Activated CD4-positive, alpha-beta T cell treated with anti-CD3 and anti-CD28 coated beads for 36 hours (primary cell): ENCODE measurements at regions not wholly inside any gene's neighbourhood (a gene's known extent, or its start where the extent isn't known, plus 50 kb on each side); places are given as distances from the start of the nearest gene placed in this dataset.

ENCODE experiments used
- ATAC-seq: fragments of 200-7000 bp; cut with Tn5 transposase; one replicate; pipeline ENCODE4 v1.10.0; 2021; ENCODE audit warnings: mild to moderate bottlenecking, moderate library complexity
- CTCF ChIA-PET: fragments of 350-600 bp; sonication (Branson Sonifier 250); formaldehyde crosslinking; loops from one replicate; lab custom pipeline; 2021; ENCODE audit warnings: antibody characterized with exemption; lab: Charles Lee
- POLR2A ChIA-PET: fragments of 350-600 bp; sonication (Branson Sonifier 250); formaldehyde crosslinking; loops from one replicate; lab custom pipeline; 2021; ENCODE audit warnings: antibody characterized with exemption, inconsistent platforms; lab: Charles Lee
- DNase-seq: peaks from one replicate; pipeline ENCODE4 v3.0.0-alpha.2; 2020
- H3K27ac Mint-ChIP-seq: one replicate; pipeline ENCODE4 v1.8.0; 2021; ENCODE audit warnings: mixed read lengths
- H3K27me3 Mint-ChIP-seq: one replicate; pipeline ENCODE4 v1.8.0; 2021; ENCODE audit warnings: mixed read lengths
- H3K36me3 Mint-ChIP-seq: one replicate; pipeline ENCODE4 v1.8.0; 2021; ENCODE audit warnings: low read depth, mixed read lengths
- H3K4me1 Mint-ChIP-seq: one replicate; pipeline ENCODE4 v1.8.0; 2021; ENCODE audit warnings: mixed read lengths
- H3K4me3 Mint-ChIP-seq: one replicate; pipeline ENCODE4 v1.8.0; 2021; ENCODE audit warnings: mild to moderate bottlenecking, moderate library complexity, mixed read lengths
- H3K9me3 Mint-ChIP-seq: one replicate; pipeline ENCODE4 v1.8.0; 2021; ENCODE audit warnings: low read depth, mixed read lengths
- intact Hi-C, 2 experiments: fragments of 100-400 bp; cut with DNase I in 1 of 2; cut with micrococcal nuclease in 1 of 2; formaldehyde crosslinking; loops; one replicate each; pipeline versions ENCODE4 v1.14.2 to v1.15.1; 2022 to 2024; cut with DNase I, micrococcal nuclease

- no peaks in the 10 kb centered on the region for H3K9me3 Mint-ChIP-seq
- H3K4me1 Mint-ChIP-seq, result no peaks in the 10 kb centered on the region
- no peak overlapping the region for H3K4me3 Mint-ChIP-seq
- no peak for DNase-seq
- no peak for ATAC-seq
- H3K36me3 Mint-ChIP-seq, result no peaks in the 10 kb centered on the region
- CTCF ChIA-PET, result no interaction called here
- H3K27me3 Mint-ChIP-seq, result no peaks in the 10 kb centered on the region
- intact Hi-C loops, result no loop called here
- H3K27ac Mint-ChIP-seq, result no peak overlapping the region
- POLR2A ChIA-PET, result no interaction called here
Measured at GRCh38 chr13:83221813-83222241, 660.4 kb downstream of the SLITRK1 start.

- Mint-ChIP-seq H3K4me3 (no peak overlapping the region), H3K4me1 (no peaks in the 10 kb centered on the region)
Measured at GRCh38 chr13:83221256-83221655, 661.0 kb downstream of the SLITRK1 start.

GRCh38 chr13:83220241-83220640 is 662.0 kb downstream of the SLITRK1 start:
- H3K27me3 Mint-ChIP-seq, result no peaks in the 10 kb centered on the region
- no peaks in the 10 kb centered on the region for H3K36me3 Mint-ChIP-seq
- no peak for ATAC-seq
- DNase-seq, result no peak
- H3K4me3 Mint-ChIP-seq, result no peak overlapping the region
- POLR2A ChIA-PET, result interaction anchor here (0.6 kb wide), 1 partner anchor 27 kb away, joined by 4 read pairs; no protein-coding TSS in a partner anchor
- CTCF ChIA-PET, result no interaction called here
- H3K27ac Mint-ChIP-seq, result no peak overlapping the region
- no peaks in the 10 kb centered on the region for H3K4me1 Mint-ChIP-seq
- no peaks in the 10 kb centered on the region for H3K9me3 Mint-ChIP-seq
- intact Hi-C loops, result no loop called here

More at GRCh38 chr13:83221256-83221655, 661.0 kb downstream of the SLITRK1 start:
- H3K9me3 Mint-ChIP-seq, result no peaks in the 10 kb centered on the region
- POLR2A ChIA-PET, result no interaction called here
- H3K27ac Mint-ChIP-seq, result no peak overlapping the region
- no peaks in the 10 kb centered on the region for H3K36me3 Mint-ChIP-seq
- ATAC-seq, result no peak
- no peak for DNase-seq
- CTCF ChIA-PET, result no interaction called here
- intact Hi-C loops, result no loop called here
- no peaks in the 10 kb centered on the region for H3K27me3 Mint-ChIP-seq

- POLR2A ChIA-PET, result interaction anchor here (0.6 kb wide), 1 partner anchor 28 kb away, joined by 4 read pairs; no protein-coding TSS in a partner anchor
Measured at GRCh38 chr13:83219832-83220231, 662.4 kb downstream of the SLITRK1 start.

DNA sequence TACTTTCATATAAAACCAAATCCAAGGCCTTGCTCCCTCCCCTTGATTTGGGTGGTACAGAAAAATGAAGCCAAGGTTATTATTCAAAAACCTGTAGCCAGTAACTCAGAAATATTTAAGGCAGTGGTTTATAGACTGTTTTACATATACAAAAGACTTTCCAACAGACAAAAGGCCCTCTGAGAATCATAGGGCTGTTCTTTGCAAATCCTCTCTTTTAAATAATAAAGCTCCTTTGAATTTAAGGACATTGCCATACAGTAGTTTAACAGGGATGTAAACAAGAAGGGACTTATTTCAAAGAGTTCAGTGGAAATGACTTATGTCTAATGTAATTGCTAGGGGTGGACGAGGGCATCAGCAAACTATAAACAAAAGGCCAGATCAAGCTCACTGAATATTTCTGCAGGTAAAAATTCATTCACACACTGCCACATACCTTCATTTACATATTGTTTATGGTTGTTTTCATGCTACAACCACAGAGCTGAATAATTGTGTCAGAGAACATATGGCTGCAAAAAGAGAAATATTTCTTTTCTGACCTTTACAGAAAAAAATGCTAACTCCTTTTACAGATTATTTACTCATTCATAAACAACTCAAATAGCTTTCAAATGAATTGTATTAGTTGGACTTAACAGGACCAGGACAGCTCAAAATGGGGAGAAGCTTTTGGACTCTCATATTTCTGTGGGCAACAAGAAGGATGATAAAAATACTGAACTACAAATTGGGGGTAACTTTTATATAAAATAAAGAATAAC is 665.6 kb downstream of the SLITRK1 start:
- ChIA-PET CTCF (interaction anchor here (0.6 kb wide), 1 partner anchor 540 kb away, joined by 3 read pairs; no protein-coding TSS in a partner anchor), POLR2A (no interaction called here)
- H3K4me3 Mint-ChIP-seq, result no peak overlapping the region
- ATAC-seq (no peak), DNase-seq (no peak)
- H3K36me3 Mint-ChIP-seq, result no peaks in the 10 kb centered on the region
- H3K4me1 Mint-ChIP-seq, result no peaks in the 10 kb centered on the region
- H3K27me3 Mint-ChIP-seq, result no peaks in the 10 kb centered on the region
- H3K27ac Mint-ChIP-seq, result no peak overlapping the region
- intact Hi-C loops, result no loop called here
- H3K9me3 Mint-ChIP-seq, result peaks cover 2% of the 10 kb centered on the region

More at GRCh38 chr13:83219832-83220231, 662.4 kb downstream of the SLITRK1 start:
- no peak for ATAC-seq
- Mint-ChIP-seq H3K9me3 (no peaks in the 10 kb centered on the region), H3K27me3 (no peaks in the 10 kb centered on the region), H3K4me3 (no peak overlapping the region), H3K27ac (no peak overlapping the region), H3K36me3 (no peaks in the 10 kb centered on the region), H3K4me1 (no peaks in the 10 kb centered on the region)
- CTCF ChIA-PET, result no interaction called here
- intact Hi-C loops, result no loop called here
- DNase-seq, result no peak

GRCh38 chr13:83215627-83216026 is 666.6 kb downstream of the SLITRK1 start:
- Mint-ChIP-seq H3K36me3 (no peaks in the 10 kb centered on the region), H3K4me3 (no peak overlapping the region), H3K27me3 (no peaks in the 10 kb centered on the region), H3K4me1 (no peaks in the 10 kb centered on the region), H3K9me3 (peaks cover 2% of the 10 kb centered on the region), H3K27ac (no peak overlapping the region)
- DNase-seq, result no peak
- ChIA-PET CTCF (no interaction called here), POLR2A (no interaction called here)
- ATAC-seq, result no peak
- intact Hi-C loops, result no loop called here

DNA sequence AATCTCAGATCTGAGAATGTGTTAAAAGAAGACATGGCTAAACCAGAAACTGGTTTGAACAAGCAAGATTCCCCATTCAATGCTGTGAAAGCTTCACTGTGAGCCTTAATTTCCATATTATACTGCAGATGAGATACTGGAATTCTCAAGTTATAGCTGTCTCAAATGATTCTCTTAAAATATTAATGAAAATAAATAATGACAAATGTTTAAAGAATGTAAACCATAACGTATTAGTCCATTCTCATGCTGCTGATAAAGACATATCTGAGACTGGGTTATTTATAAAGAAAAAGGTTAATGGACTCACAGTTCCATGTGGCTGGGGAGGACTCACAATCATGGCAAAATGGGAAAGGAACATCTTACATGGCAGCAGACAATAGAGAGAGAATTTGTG is 667.8 kb downstream of the SLITRK1 start:
- Mint-ChIP-seq H3K36me3 (no peaks in the 10 kb centered on the region), H3K27me3 (no peaks in the 10 kb centered on the region), H3K4me1 (no peaks in the 10 kb centered on the region), H3K4me3 (no peak overlapping the region), H3K27ac (no peak overlapping the region), H3K9me3 (peaks cover 5% of the 10 kb centered on the region)
- intact Hi-C loops, result no loop called here
- ATAC-seq, result no peak
- DNase-seq, result no peak
- CTCF ChIA-PET, result no interaction called here
- POLR2A ChIA-PET, result no interaction called here

DNA sequence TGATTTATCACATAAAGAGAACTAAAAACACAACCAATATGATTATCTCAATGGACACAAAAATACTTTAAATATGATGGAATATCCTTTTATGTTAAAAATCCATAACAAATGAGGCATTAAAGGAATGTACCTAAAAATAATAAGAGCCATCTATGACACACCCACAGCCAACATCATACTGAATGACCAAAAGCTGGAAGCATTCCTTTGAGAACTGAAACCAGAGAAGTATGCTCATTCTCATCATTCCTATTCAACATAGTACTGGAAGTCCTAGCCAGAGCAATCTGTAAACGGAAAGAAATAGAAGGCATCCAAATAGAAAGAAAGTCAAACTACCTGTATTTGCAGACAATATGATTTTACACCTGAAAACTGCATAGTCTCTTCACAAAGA is 671.0 kb downstream of the SLITRK1 start:
- DNase-seq, result no peak
- Mint-ChIP-seq H3K4me3 (no peak overlapping the region), H3K9me3 (peaks cover 6% of the 10 kb centered on the region), H3K27ac (no peak overlapping the region), H3K4me1 (no peaks in the 10 kb centered on the region), H3K27me3 (no peaks in the 10 kb centered on the region), H3K36me3 (no peaks in the 10 kb centered on the region)
- intact Hi-C loops, result no loop called here
- ChIA-PET POLR2A (no interaction called here), CTCF (no interaction called here)
- ATAC-seq, result no peak

DNA sequence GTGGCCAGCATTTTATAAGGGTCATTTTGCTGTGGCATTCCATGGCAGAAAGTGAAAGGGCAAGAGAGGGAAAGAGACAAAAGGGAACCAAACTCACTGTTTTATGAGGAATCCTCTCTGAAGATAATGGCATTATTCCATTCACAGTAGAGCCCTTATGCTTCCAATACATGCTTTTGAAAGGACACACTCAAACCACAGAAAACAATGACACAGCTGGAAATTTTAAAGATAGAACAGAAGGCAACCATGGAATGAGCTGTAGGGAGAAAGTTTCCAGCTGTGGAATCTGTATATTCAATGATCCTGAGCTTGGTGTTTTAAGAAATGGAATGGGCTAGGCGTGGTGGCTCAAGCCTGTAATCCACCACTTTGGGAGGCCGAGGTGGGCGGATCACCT is 677.4 kb downstream of the SLITRK1 start:
- Mint-ChIP-seq H3K36me3 (no peaks in the 10 kb centered on the region), H3K4me1 (no peaks in the 10 kb centered on the region), H3K4me3 (no peak overlapping the region), H3K9me3 (peaks cover 10% of the 10 kb centered on the region), H3K27ac (no peak overlapping the region), H3K27me3 (no peaks in the 10 kb centered on the region)
- ChIA-PET CTCF (no interaction called here), POLR2A (no interaction called here)
- no peak for ATAC-seq
- DNase-seq, result no peak
- intact Hi-C loops, result no loop called here

GRCh38 chr13:83201506-83201905 is 680.8 kb downstream of the SLITRK1 start:
- ChIA-PET CTCF (no interaction called here), POLR2A (no interaction called here)
- intact Hi-C loops, result no loop called here
- DNase-seq, result no peak
- peaks cover 7% of the 10 kb centered on the region for H3K9me3 Mint-ChIP-seq
- no peaks in the 10 kb centered on the region for H3K27me3 Mint-ChIP-seq
- no peak for ATAC-seq
- no peak overlapping the region for H3K27ac Mint-ChIP-seq
- H3K36me3 Mint-ChIP-seq, result no peaks in the 10 kb centered on the region
- no peaks in the 10 kb centered on the region for H3K4me1 Mint-ChIP-seq
- H3K4me3 Mint-ChIP-seq, result no peak overlapping the region

DNA sequence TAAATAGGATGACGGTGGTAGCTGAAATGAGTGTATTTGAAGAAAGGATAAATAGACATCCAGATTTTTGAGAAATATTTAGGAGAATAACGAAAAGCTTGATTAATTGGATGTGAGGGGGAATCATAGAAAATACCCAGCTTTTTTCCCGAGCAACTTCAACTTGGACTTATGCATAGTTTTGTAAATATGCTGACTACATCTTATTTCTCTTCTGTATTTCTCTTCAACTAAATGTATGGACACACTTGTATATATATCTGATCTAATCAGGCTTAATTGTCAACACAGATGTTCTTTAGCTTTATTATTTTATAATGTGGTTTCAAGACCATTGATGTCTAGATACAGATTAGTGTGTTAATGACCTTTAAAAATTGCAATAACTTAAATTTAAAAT is 685.0 kb downstream of the SLITRK1 start:
- ChIA-PET CTCF (no interaction called here), POLR2A (no interaction called here)
- intact Hi-C loops, result no loop called here
- Mint-ChIP-seq H3K36me3 (no peaks in the 10 kb centered on the region), H3K27me3 (no peaks in the 10 kb centered on the region), H3K4me1 (no peaks in the 10 kb centered on the region), H3K27ac (no peak overlapping the region), H3K4me3 (no peak overlapping the region), H3K9me3 (no peaks in the 10 kb centered on the region)
- DNase-seq (no peak), ATAC-seq (no peak)

DNA sequence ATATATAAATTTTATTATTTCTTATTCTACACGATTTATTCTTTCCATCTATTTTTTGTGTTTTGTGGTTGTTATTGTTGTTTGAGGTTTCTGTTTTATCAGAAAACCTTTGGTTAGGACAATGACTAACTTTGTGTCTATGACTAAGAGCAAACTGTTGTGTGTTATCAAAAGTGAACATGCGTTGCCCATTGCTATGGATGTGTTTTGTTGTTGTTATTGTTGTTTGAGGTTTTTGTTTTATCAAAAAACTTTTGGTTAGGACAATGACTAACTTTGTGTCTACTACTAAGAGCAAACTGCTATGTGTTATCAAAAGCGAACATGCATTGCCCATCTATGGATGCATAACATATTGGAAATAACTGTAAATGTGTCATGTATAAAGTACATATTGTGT is 692.3 kb downstream of the SLITRK1 start:
- H3K27ac Mint-ChIP-seq, result no peak overlapping the region
- no peaks in the 10 kb centered on the region for H3K27me3 Mint-ChIP-seq
- intact Hi-C loops, result no loop called here
- ATAC-seq (no peak), DNase-seq (no peak)
- H3K4me3 Mint-ChIP-seq, result no peak overlapping the region
- H3K9me3 Mint-ChIP-seq, result peaks cover 5% of the 10 kb centered on the region
- ChIA-PET POLR2A (no interaction called here), CTCF (no interaction called here)
- H3K4me1 Mint-ChIP-seq, result no peaks in the 10 kb centered on the region
- no peaks in the 10 kb centered on the region for H3K36me3 Mint-ChIP-seq
